HCT116 (cell line): ENCODE measurements at regions not wholly inside any gene's neighbourhood (a gene's known extent, or its start where the extent isn't known, plus 50 kb on each side); places are given as distances from the start of the nearest gene placed in this dataset.

Experiments
- ATAC-seq: fragments of 200-7000 bp; cut with Tn5 transposase; 2 replicates; pipeline ENCODE4 v1.9.1; 2020; ENCODE audit warnings: mild to moderate bottlenecking, moderate library complexity
- BruUV-seq: library from RNA; stranded (reverse); fragments of 400-500 nt; replicated peaks from 2 replicates; lab custom pipeline; 2021; lab: Mats Ljungman, UMichigan
- CTCF ChIA-PET: fragments of 300-600 bp; sonication (Branson Sonifier 250); formaldehyde crosslinking; loops from one replicate; lab custom pipeline; 2021; ENCODE audit warnings: antibody characterized with exemption; lab: Charles Lee
- POLR2A ChIA-PET: fragments of 300-600, 350-600 bp; sonication (Branson Sonifier 250); formaldehyde crosslinking; loops from one replicate; lab custom pipeline; 2021; ENCODE audit warnings: antibody characterized with exemption; lab: Charles Lee
- RAD21 ChIA-PET, 2 experiments: fragments of 300-600 bp; sonication (Branson Sonifier 250); formaldehyde crosslinking; loops; one replicate each; lab custom pipeline; 2023; ENCODE audit warnings: low total read pairs in 2 of 2; ENCODE audit not compliant: uncharacterized antibody in 2 of 2, unreplicated experiment in 2 of 2, low non-redundant PET in 1 of 2; lab: Charles Lee
- DNase-seq: peaks from one replicate; pipeline ENCODE4 v3.0.0-alpha.2; 2010; ENCODE audit warnings: low read depth, low spot score
- H2AFZ ChIP-seq: fragments of 200-600 bp; shearing (Covaris generic), sonication (generic); 2 replicates; pipeline ENCODE4 v1.6.1; 2017; ENCODE audit warnings: low read depth, mixed run types, mixed read lengths, antibody characterized with exemption, low read length; ENCODE audit not compliant: poor library complexity, severe bottlenecking
- H3K27ac ChIP-seq: 2 replicates; pipeline ENCODE4 v1.5.1; 2012; ENCODE audit warnings: low read depth, low read length
- H3K27me3 ChIP-seq: fragments of 200-600 bp; sonication (generic); 2 replicates; pipeline ENCODE4 v1.6.1; 2016; ENCODE audit warnings: mixed run types, low read length, mixed read lengths; ENCODE audit not compliant: insufficient read depth
- H3K36me3 ChIP-seq, 2 experiments: fragments of 200-500 bp in 1 of 2; fragments of 200-600 bp in 1 of 2; sonication (Bioruptor generic) in 1 of 2; sonication (generic) in 1 of 2; 2 replicates each; pipeline versions ENCODE4 v1.5.1 to v1.6.1; 2014 to 2016; ENCODE audit warnings: low read length in 2 of 2, inconsistent platforms in 1 of 2, mixed read lengths in 1 of 2, mixed run types in 1 of 2; ENCODE audit not compliant: insufficient read depth in 2 of 2, control insufficient read depth in 1 of 2
- H3K4me1 ChIP-seq, 2 experiments: fragments of 200-600 bp in 1 of 2; sonication (generic) in 1 of 2; 2 replicates each; pipeline versions ENCODE4 v1.5.1 to v1.6.1; 2012 to 2017; ENCODE audit warnings: low read length in 2 of 2, inconsistent platforms in 1 of 2, mild to moderate bottlenecking in 1 of 2, mixed read lengths in 1 of 2, mixed run types in 1 of 2, moderate library complexity in 1 of 2; ENCODE audit not compliant: insufficient read depth in 2 of 2, control insufficient read depth in 1 of 2
- H3K4me2 ChIP-seq: fragments of 200-600 bp; sonication (generic); 2 replicates; pipeline ENCODE4 v1.6.1; 2017; ENCODE audit warnings: mixed run types, low read length, mixed read lengths
- H3K4me3 ChIP-seq, 2 experiments: fragments of 200-600 bp in 1 of 2; sonication (generic) in 1 of 2; replicated peaks in 1 of 2; 2 replicates each; pipeline ENCODE4 v1.5.1; 2011 to 2016; ENCODE audit warnings: low read length in 2 of 2, control low read depth in 1 of 2, low read depth in 1 of 2, mild to moderate bottlenecking in 1 of 2, mixed read lengths in 1 of 2, mixed run types in 1 of 2
- H3K79me2 ChIP-seq: fragments of 200-600 bp; sonication (generic); 2 replicates; pipeline ENCODE4 v1.6.1; 2017; ENCODE audit warnings: mild to moderate bottlenecking, mixed run types, low read length, moderate library complexity, mixed read lengths; ENCODE audit not compliant: insufficient read depth
- H3K9ac ChIP-seq: fragments of 200-600 bp; sonication (generic); 2 replicates; pipeline ENCODE4 v1.6.1; 2016; ENCODE audit warnings: low read length, mixed read lengths
- H3K9me2 ChIP-seq: fragments of 200-600 bp; sonication (generic), shearing (Covaris generic); 2 replicates; pipeline ENCODE4 v1.6.1; 2017; ENCODE audit warnings: mixed run types, mild to moderate bottlenecking, moderate library complexity; ENCODE audit not compliant: insufficient read depth
- H3K9me3 ChIP-seq, 2 experiments: fragments of 200-500 bp in 1 of 2; fragments of 200-600 bp in 1 of 2; sonication (Bioruptor generic) in 1 of 2; sonication (generic) in 1 of 2; 2 replicates each; pipeline ENCODE4 v1.6.1; 2014 to 2017; ENCODE audit warnings: low read length in 2 of 2, mixed read lengths in 2 of 2, inconsistent platforms in 1 of 2, low read depth in 1 of 2, mild to moderate bottlenecking in 1 of 2, mixed run types in 1 of 2, moderate library complexity in 1 of 2; ENCODE audit not compliant: control insufficient read depth in 1 of 2, insufficient read depth in 1 of 2
- H4K20me1 ChIP-seq: fragments of 200-600 bp; sonication (generic), shearing (Covaris generic); 2 replicates; pipeline ENCODE4 v1.6.1; 2017; ENCODE audit warnings: mixed run types, mild to moderate bottlenecking, moderate library complexity; ENCODE audit not compliant: insufficient read depth
- ATF3 ChIP-seq: IDR thresholded peaks from 2 replicates; pipeline ENCODE4 v1.6.1; 2012
- CBX3 ChIP-seq: IDR thresholded peaks from 2 replicates; pipeline ENCODE4 v1.6.1; 2012; ENCODE audit warnings: low read depth
- CTCF ChIP-seq, 3 experiments: fragments of 200-600 bp in 1 of 3; sonication (generic) in 1 of 3; IDR thresholded peaks in 2 of 3; conservative IDR thresholded peaks in 1 of 3; 2 replicates each; pipeline ENCODE4 v1.5.1; 2012 to 2017; ENCODE audit warnings: low read depth in 2 of 3, low read length in 2 of 3, antibody characterized with exemption in 1 of 3, borderline replicate concordance in 1 of 3, control low read depth in 1 of 3, mild to moderate bottlenecking in 1 of 3, mixed read lengths in 1 of 3, mixed run types in 1 of 3, moderate library complexity in 1 of 3; ENCODE audit not compliant: insufficient read depth in 1 of 3
- ELF1 ChIP-seq: IDR thresholded peaks from 2 replicates; pipeline ENCODE4 v1.6.1; 2012; ENCODE audit warnings: low read depth, borderline replicate concordance
- EZH2phosphoT487 ChIP-seq: fragments of 200-600 bp; IDR thresholded peaks from 2 replicates; pipeline ENCODE4 v1.6.1; 2018; ENCODE audit warnings: antibody characterized with exemption, borderline replicate concordance
- POLR2AphosphoS5 ChIP-seq: IDR thresholded peaks from 2 replicates; pipeline ENCODE4 v1.6.1; 2011; ENCODE audit warnings: mild to moderate bottlenecking, low read depth, low read length, moderate library complexity
- ZBTB33 ChIP-seq: IDR thresholded peaks from 2 replicates; pipeline ENCODE4 v1.6.1; 2011; ENCODE audit warnings: mild to moderate bottlenecking, low read length, moderate library complexity; ENCODE audit not compliant: insufficient replicate concordance; ENCODE audit errors: extremely low read depth
- ZNF274 ChIP-seq: fragments of 200-500 bp; sonication (Bioruptor generic); IDR thresholded peaks from 2 replicates; pipeline ENCODE4 v1.6.1; 2014; ENCODE audit warnings: mild to moderate bottlenecking, low read depth, low read length, inconsistent platforms
- intact Hi-C: fragments of 100-400 bp; cut with micrococcal nuclease; formaldehyde crosslinking; loops from 2 replicates; pipeline ENCODE4 v1.10.0; 2022

GRCh38 chr4:14621731-14622463 is 380.4 kb upstream of the CPEB2 start (continued):
- TF ChIP-seq ATF3, result no peak

- Histone ChIP-seq H3K27ac (no peak overlapping the region), H3K4me3 (no peak overlapping the region), H3K79me2 (no peaks in the 10 kb centered on the region), H3K9ac (no peak overlapping the region), H2AFZ (no peak overlapping the region), H3K4me2 (no peak overlapping the region), H3K27me3 (no peaks in the 10 kb centered on the region), H3K36me3 (no peaks in the 10 kb centered on the region), H3K4me1 (no peaks in the 10 kb centered on the region), H3K9me2 (no peaks in the 10 kb centered on the region), H4K20me1 (no peaks in the 10 kb centered on the region), H3K9me3 (peaks cover 0 to 7% of the 10 kb centered on the region in 2 experiments; a peak in 1 of 4 replicates)
- CTCF ChIA-PET, result no interaction called here
- intact Hi-C loops, result no loop called here
- RAD21 ChIA-PET, result no interaction called here
- no TSS peak for BruUV-seq
- POLR2A ChIA-PET, result no interaction called here
- DNase-seq (no peak), ATAC-seq (no peak)
- TF ChIP-seq ELF1, result no peak
- no peak for TF ChIP-seq CBX3
- no peak for TF ChIP-seq EZH2phosphoT487
- TF ChIP-seq ATF3, result no peak
Measured at GRCh38 chr4:14627038-14627437, 375.2 kb upstream of the CPEB2 start.

GRCh38 chr4:14631806-14632440 is 370.4 kb upstream of the CPEB2 start:
- Histone ChIP-seq H3K27ac (no peak overlapping the region), H3K36me3 (no peaks in the 10 kb centered on the region), H3K9me3 (peaks cover 0 to 4% of the 10 kb centered on the region in 2 experiments; a peak in 2 of 4 replicates), H3K79me2 (no peaks in the 10 kb centered on the region), H3K4me3 (no peak overlapping the region), H3K4me2 (no peak overlapping the region), H3K9ac (no peak overlapping the region), H3K9me2 (no peaks in the 10 kb centered on the region), H3K4me1 (no peaks in the 10 kb centered on the region), H4K20me1 (no peaks in the 10 kb centered on the region), H2AFZ (no peak overlapping the region), H3K27me3 (no peaks in the 10 kb centered on the region)
- RAD21 ChIA-PET, result no interaction called here
- POLR2A ChIA-PET, result no interaction called here
- no peak for ATAC-seq
- no peak for TF ChIP-seq ZNF274
- TF ChIP-seq CTCF (IDR thresholded peaks at IDR 0.05 in 2 of 3, conservative IDR thresholded peaks at IDR 0.05 in 1 of 3; ENCODE audit: borderline replicate concordance in 1 of 3, insufficient read depth in 1 of 3, low read depth in 2 of 3, low read length in 2 of 3), result no peak
- no peak for TF ChIP-seq POLR2AphosphoS5
- no peak for TF ChIP-seq ZBTB33
- BruUV-seq, result no TSS peak
- no peak for DNase-seq
- CTCF ChIA-PET, result no interaction called here
- intact Hi-C loops, result no loop called here
